Activated CD4-positive, CD25-positive, alpha-beta regulatory T cell treated with anti-CD3 and anti-CD28 coated beads, Interleukin-2, amount 50 U/mL, for 24 hours (primary cell): ENCODE measurements at regions not wholly inside any gene's neighbourhood (a gene's known extent, or its start where the extent isn't known, plus 50 kb on each side); places are given as distances from the start of the nearest gene placed in this dataset.
"Not testable (repeated sequence)": the region's sequence is repeated elsewhere in the genome, so short reads cannot be mapped to it uniquely, and the experiment has no call there.

ENCODE experiments used
- ATAC-seq, 2 donors: fragments of 150-1000 bp; cut with Tn5 transposase; one replicate each; pipeline ENCODE4 v1.10.0; 2021; ENCODE audit warnings: mild to moderate bottlenecking in 1 of 2, moderate library complexity in 1 of 2

GRCh38 chr13:62524061-62524460, 1108.4 kb upstream of the PCDH20 start:
- ATAC-seq, result no peak

GRCh38 chr13:62512194-62513141, 1096.8 kb upstream of the PCDH20 start:
- no peak for ATAC-seq

GRCh38 chr13:62510906-62511655, 1095.4 kb upstream of the PCDH20 start:
- ATAC-seq, result no peak

- no peak for ATAC-seq
Observed at GRCh38 chr13:62502588-62502987, 1086.9 kb upstream of the PCDH20 start.

- no peak for ATAC-seq
Observed at GRCh38 chr13:62489731-62490130, 1074.1 kb upstream of the PCDH20 start.

- ATAC-seq, result no peak
Observed at GRCh38 chr13:62483774-62484173, 1068.1 kb upstream of the PCDH20 start.

GRCh38 chr13:62482351-62482750, 1066.7 kb upstream of the PCDH20 start:
- ATAC-seq, result no peak

- ATAC-seq, result no peak
Observed at GRCh38 chr13:62473944-62474237, 1058.2 kb upstream of the PCDH20 start.

- no peak for ATAC-seq
Observed at GRCh38 chr13:62473190-62473943, 1057.7 kb upstream of the PCDH20 start.

GRCh38 chr13:62453761-62454160, 1038.1 kb upstream of the PCDH20 start:
- no peak for ATAC-seq

GRCh38 chr13:62450759-62451158, 1035.1 kb upstream of the PCDH20 start:
- no peak for ATAC-seq

- ATAC-seq, result not testable (repeated sequence)
Observed at GRCh38 chr13:62447771-62448382, 1032.2 kb upstream of the PCDH20 start.

GRCh38 chr13:62444805-62445204, 1029.2 kb upstream of the PCDH20 start:
- no peak for ATAC-seq

GRCh38 chr13:62434081-62434480, 1018.4 kb upstream of the PCDH20 start:
- ATAC-seq, result no peak

- no peak for ATAC-seq
Observed at GRCh38 chr13:62433660-62434059, 1018.0 kb upstream of the PCDH20 start.

- no peak for ATAC-seq
Observed at GRCh38 chr13:62432906-62433305, 1017.3 kb upstream of the PCDH20 start.

GRCh38 chr13:62432295-62432694, 1016.6 kb upstream of the PCDH20 start:
- no peak for ATAC-seq

- no peak for ATAC-seq
Observed at GRCh38 chr13:62431852-62432251, 1016.2 kb upstream of the PCDH20 start.

- ATAC-seq, result no peak
Observed at GRCh38 chr13:62418872-62419271, 1003.2 kb upstream of the PCDH20 start.

- no peak for ATAC-seq
Observed at GRCh38 chr13:62418376-62418775, 1002.7 kb upstream of the PCDH20 start.

- no peak for ATAC-seq
Observed at GRCh38 chr13:62407871-62408270, 992.2 kb upstream of the PCDH20 start.

- no peak for ATAC-seq
Observed at GRCh38 chr13:62388515-62388914, 972.9 kb upstream of the PCDH20 start.

GRCh38 chr13:62387647-62388046, 972.0 kb upstream of the PCDH20 start:
- no peak for ATAC-seq
